HTR-8/SVneo (cell line): ENCODE measurements at regions not wholly inside any gene's neighbourhood (a gene's known extent, or its start where the extent isn't known, plus 50 kb on each side); places are given as distances from the start of the nearest gene placed in this dataset.
A peak's percentile ranks its signal among the peaks of the same experiment; 100 is the strongest.
"Not testable (repeated sequence)": the region's sequence is repeated elsewhere in the genome, so short reads cannot be mapped to it uniquely, and the experiment has no call there.

ENCODE experiments used
- DNase-seq: peaks from one replicate; pipeline ENCODE4 v3.0.0; 2011; ENCODE audit warnings: low spot score, mixed read lengths; ENCODE audit not compliant: insufficient read length
- FAIRE-seq: peaks from 2 replicates; lab custom pipeline; 2011; peaks lifted over from hg19 to GRCh38; lab: Jason Lieb, UNC

DNA sequence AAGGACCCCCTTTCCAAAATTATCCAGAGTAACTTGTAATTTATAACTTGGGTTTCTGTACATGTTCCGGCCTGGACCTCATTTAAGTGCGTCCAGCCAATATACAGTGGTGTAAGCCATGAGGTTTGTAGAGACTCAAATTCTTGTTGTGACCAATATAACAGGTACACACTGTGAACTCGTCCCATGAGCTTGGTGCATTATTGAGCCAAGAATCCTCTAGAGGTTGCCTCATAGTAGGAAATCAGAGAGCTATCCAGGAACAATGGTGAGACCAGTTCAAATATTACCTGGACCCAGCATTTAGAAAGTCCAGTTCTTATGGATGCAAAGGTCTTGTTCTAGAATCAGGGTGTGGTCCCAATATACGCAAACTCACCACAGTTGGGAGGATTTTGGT, 138.2 kb downstream of the NPIPB5 start:
- FAIRE-seq (no peak), DNase-seq (no peak)

DNA sequence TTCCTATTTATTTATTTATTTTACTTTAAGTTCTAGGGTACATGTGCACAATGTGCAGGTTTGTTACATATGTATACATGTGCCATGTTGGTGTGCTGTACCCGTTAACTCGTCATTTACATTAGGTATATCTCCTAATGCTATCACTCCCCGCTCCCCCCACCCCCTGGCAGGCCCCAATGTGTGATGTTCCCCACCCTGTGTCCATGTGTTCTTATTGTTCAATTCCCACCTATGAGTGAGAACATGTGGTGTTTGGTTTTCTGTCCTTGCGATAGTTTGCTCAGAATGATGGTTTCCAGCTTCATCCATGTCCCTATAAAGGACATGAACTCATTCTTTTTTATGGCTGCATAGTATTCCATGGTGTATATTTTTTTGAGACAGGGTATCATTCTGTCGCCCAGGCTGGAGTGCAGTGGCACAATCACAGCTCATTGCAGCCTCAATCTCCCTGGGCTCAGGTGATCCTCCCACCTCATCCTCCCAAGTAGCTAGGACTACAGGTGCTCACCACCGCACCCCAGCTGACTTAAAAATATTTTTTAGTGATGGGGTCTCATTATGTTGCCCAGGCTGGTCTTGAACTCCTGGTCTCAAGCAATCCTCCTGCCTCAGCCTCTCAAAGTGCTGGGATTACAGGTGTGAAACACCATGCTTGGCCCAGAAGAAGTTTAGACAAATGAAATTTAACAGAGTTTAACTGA, 140.6 kb downstream of the NPIPB5 start:
- FAIRE-seq, DNase-seq: not testable (repeated sequence)

DNA sequence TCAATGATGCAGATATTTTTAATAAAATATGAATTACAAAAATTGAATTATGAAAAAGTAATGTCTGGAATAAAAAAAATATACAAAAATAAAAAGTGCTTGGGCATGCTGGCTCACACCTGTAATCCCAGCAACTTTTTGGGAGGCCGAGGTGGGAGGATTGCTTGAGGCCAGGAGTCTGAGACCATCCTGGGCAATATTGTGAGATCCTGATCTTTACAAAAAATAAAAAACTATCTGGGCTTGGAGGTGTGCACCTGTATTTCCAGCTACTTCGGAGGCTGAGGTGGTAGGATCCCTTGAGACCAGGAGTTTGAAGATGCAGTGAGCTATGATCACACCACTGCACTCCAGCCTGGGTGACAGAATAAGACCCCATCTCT, 141.8 kb downstream of the NPIPB5 start:
- FAIRE-seq, result no peak

DNA sequence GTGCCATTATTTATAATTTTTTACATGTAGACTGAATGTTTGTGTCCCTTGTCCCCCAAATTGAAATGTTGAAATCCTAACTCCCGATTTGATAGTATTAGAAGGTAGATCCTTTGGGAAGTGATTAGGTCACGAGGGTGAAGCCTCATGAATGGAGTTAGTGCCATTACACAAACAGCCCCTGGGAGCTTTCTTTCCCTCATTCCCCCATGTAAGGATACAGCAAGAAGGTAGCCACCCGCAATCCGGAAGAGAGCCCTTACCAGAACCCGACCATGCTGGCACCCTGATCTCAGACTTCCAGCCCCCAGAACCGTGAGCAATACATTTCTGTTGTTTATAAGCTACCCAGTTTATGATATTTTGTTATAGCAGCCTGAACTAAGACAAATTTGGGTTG, 143.2 kb downstream of the NPIPB5 start:
- DNase-seq (no peak), FAIRE-seq (no peak)

More for the DNA sequence above, 141.8 kb downstream of the NPIPB5 start:
- DNase-seq, result no peak

DNA sequence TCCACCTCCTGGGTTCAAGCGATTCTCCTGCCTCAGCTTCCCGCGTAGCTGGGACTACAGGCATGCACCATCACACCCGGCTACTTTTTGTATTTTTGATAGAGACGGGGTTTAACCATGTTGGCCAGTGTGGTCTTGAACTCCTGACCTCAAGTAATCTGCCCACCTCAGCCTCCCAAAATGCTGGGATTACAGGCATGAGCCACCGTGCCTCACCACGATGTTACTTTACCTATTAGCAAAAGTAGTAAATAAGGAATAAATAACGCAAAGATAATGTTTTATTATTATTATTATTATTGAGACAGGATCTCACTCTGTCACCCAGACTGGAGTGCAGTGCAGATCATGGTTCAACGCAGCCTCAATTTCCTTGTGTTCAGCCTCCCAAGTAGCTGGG, 145.9 kb downstream of the NPIPB5 start:
- not testable (repeated sequence) for DNase-seq, FAIRE-seq

DNA sequence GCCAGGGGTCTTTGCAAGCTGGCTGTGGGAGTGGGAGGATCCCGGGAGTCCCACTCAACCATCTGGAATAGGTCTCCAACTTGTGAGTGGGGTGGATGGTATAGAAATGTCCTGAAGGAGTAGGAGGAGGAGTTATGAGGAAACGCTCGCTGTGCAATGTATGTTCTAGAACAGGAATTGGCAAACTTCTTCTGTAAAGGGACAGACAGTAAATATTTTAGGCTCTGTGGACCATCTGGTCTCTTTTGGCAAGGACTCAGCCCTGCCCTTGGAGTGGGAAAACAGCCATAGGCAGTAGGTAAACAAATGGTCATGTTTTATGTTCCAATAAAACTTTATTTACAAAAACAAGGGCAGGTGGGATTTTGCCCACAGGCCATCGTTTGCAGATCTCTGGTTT, 149.2 kb downstream of the NPIPB5 start:
- FAIRE-seq (no peak), DNase-seq (no peak)

DNA sequence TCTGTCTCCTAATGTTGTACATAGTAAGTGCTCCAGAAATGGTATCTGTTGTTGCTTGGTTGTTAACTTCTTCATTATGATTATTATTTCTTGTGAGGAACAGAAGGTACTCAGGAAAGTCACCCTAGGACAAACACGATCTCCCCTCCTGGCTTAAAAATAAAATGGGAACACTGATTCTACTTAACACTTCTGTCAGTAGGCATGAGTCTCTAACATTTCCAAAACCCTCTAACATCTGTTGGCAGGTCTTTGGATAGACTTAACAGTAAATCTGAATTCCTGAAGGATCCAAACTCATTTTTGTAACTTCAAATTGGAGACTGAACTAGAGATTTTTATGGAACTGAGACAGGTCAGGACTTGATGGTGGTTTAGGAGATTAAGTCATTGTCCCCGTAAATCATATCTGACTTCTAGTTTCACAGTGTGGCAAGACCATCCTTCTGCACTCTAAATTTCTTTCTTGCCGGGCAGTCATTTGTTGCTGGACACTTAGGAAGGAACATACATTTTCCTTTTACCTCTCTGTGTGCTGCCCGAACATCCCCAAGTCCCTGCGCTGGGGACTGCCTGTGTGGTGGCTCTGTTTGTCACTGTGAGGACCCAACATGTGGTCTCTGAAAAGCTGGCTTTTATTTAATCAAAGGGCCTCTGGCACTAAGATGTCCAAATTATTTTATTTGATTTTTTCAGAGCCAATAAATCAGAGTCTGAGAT, 149.9 kb downstream of the NPIPB5 start:
- no peak for FAIRE-seq
- DNase-seq, result no peak

DNA sequence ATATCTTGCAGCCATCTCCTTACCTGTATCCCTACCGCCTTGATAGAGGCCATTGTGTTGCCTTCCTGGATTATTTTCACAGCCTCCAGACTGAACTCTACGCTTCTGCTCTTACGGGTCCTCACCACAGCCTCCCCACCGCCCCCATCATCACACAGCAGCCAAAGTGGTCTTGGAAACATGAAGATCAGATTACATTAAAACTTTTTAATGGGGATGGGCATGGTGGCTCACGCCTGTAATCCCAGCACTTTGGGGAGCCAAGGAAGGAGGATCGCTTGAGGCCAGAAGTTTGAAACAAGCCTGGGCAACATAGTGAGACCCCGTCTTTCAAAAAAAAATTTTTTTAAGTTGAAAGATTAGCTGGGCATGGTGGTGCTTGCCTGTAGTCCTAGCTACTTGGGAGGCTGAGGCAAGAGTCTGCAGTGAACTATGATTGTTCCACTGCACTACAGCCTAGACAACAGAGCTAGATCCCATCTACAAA, 150.5 kb downstream of the NPIPB5 start:
- FAIRE-seq, result no peak

DNA sequence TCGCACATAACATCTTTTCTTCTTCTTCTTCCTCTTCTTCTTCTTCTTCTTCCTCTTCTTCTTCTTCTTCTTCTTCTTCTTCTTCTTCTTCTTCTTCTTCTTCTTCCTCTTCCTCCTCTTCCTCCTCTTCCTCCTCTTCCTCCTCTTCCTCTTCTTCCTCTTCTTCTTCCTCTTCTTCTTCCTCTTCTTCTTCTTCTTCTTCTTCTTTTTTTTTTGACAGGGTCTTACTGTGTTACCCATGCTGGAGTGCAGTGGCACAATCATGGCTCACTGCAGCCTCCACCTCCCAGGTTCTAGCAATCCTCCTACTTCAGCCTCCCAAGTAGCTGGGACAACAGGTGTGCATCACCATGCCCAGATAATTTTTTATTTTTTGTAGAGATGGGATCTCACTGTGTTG, 151.0 kb upstream of the HS3ST2 start:
- not testable (repeated sequence) for FAIRE-seq, DNase-seq

More for the DNA sequence above, 150.5 kb downstream of the NPIPB5 start:
- DNase-seq, result no peak

DNA sequence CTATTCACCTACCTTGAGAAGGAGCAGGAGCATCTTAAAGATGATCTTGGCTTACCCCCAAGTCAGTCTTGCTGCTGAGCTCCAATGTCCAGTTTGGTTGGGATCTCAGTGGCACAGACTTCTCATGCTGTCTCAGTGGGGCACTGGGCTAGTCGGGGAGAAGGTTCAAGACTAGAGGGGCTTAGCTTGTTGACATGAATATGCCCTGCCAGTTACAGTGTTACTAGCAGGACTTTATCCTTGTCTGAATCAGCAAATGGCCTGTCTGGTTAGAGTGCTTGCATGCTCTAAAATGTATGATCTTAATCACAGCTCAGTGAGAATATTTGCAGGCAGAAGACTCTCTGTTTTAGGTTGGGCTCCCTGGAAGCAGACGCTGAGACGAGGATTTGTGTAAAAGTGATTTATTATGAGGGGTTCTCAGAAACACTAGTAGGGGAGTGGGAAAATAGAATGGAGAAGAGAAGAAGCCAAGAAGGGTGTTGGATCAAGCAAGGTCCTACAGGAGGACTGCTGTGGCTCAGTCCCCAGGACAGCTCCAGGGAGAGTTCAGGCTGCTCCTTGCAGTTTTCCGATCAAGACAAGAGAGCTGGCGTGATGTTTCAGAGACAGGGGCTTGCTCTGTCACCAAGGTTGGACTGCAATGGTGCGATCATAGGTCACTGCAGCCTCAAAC, 150.4 kb upstream of the HS3ST2 start:
- DNase-seq (no peak), FAIRE-seq (no peak)

DNA sequence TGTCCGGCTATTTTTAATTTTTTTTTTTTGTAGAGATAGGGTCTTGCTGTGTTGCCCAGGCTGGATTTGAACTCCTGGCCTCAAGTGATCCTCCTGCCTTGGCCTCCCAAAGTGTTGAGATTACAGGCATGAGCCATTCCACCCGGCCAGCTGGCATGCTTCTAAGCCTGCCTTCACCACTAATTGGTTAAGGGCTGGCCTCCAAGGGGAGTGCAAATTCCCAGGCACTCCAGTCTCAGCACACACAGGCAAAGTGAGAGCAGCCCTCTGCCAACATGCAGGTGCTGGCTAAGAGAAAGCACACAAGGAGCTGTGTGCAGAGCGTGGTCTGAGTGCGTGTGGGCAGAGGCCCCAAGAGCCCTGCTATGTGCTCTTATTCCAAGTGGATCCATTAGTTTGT, 149.8 kb upstream of the HS3ST2 start:
- no peak for DNase-seq
- no peak for FAIRE-seq

DNA sequence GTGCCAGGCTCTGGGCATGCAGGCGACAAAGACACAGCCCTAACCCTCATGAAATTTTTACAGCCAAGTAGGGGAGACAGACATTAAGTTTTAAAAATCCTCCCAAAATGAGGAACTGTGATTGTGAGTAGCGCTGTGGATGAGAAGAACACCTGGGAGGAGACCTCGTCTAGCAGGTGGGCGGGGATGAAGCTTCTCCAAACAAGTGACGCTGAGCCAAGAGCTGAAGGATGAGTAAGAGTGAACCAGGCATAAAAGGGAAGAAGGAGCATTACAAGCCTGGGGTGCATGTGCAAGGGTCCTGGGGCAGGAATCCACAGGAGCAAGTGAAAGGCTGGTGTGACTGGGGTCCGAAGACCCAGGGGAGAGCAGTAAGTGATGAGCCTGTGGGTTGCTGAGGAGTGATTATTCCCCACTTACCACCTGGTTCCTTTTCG, 149.4 kb upstream of the HS3ST2 start:
- DNase-seq (no peak), FAIRE-seq (no peak)

DNA sequence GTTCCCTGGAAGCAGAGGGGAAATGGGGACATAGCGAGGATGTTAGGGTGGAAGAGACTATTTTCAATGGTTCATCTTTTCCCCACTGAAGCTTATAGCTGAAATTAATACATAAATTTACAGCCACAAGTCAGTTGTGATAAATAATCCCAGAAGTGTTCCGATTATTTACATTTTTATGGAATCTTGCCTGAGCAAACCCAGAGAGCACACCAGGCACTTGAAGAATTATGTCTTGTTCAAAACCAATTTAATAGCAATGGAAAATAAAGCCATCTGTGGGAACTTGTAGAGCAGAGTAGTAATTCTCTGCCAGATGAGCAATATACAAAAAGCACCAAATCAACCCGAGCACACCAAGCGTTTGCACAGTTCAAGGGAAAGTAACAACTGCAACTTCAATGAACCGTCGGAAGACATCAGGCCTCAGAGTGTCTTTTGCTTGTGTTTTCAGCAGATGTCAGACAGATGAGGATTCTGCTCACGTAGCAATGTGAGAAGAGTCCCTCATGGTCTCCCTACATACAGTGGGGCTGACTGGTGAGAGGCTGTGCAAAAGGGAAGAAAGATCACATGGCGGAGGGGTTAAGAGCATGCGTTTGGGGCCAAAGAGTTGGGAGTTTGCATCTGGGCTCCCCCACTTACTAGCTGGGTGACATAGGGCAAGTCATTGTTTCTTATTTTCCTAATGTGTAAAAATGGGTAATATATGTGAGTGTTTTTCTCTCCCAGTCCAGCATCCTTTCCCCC, 148.7 kb upstream of the HS3ST2 start:
- FAIRE-seq (no peak), DNase-seq (no peak)

DNA sequence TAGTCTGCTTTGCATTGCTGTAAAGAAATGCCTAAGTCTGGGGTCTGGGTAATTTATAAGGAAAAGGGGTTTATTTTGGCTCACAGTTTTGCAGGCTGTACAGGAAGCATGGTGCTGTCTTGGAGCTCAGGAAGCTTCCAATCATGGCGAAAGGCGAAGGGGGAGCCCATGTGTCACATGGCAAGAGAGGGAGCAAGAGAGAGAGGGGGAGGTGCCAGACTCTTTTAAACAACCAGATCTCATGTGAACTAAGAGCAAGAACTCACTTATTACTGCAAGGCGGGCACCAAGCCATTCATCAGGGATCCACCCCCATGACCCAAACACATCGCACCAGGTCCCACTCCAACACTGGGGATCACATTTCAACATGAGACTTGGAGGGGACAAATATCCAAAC, 148.2 kb upstream of the HS3ST2 start:
- FAIRE-seq (no peak), DNase-seq (no peak)

DNA sequence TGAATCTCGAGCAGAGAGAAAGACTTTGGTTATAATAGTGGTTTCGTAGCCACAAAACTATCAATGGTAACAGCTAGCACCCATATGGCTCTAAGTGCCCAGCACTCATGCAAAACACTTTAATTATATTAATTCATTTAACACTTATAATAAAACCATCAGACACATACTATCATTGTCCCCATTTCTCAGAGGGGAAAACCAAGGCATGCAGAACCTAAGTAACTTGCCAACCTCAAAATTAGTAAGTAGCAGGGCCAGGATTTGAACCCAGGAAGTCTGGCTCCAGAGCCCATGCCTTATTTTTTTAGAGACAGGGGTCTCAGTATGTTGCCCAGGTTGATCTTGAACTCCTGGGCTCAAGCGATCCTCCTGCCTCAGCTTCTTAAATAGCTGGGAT, 145.6 kb upstream of the HS3ST2 start:
- DNase-seq, result no peak
- FAIRE-seq, result no peak

DNA sequence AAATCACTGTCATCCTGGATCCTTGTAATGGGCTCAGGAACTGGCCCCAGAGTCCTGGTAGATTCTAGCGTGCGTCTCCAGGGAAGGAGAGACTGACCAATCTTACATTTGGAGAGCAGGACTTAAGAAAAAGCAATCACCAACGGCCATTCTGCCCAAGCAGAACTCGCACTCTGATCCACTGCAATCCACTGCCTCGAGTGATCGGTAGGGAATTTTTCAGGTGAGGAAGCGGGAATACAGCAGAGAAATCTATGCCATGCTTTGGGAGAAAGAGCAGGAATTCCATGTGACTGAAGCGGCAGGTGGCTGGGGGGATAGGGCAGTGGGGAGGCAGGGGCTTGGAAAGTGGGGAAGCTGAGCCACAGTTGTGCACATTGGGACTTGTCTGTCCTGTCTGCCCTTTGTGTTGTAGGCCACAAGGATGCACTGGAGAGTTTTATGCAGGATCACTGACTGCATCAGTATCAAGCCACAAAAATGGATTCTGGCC, 143.9 kb upstream of the HS3ST2 start:
- FAIRE-seq (no peak), DNase-seq (no peak)

DNA sequence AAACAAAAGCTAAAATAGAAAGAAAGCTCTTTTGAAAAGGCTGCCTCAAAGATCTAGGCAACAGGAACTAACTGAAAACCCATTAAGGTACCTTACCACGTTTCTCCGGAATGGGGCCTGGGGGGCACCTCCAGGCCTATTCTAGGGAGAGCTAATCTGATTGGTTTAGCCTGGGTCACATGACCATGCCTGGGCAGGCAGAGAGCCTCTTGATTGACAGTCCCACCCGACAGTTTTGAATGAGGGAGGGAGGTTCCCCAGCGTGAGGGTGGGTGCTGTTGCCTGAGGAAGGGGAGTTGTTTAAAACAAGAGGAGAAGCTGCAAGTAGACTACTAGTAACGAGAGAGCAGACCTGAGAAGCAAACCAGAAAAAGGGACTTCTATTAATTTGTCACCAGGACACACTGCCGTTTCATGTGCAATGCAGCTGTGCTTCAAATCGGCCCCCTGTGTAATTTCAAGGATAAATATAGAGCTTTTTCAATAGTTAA, 143.4 kb upstream of the HS3ST2 start:
- no peak for FAIRE-seq
- peak; percentile 39 for DNase-seq

DNA sequence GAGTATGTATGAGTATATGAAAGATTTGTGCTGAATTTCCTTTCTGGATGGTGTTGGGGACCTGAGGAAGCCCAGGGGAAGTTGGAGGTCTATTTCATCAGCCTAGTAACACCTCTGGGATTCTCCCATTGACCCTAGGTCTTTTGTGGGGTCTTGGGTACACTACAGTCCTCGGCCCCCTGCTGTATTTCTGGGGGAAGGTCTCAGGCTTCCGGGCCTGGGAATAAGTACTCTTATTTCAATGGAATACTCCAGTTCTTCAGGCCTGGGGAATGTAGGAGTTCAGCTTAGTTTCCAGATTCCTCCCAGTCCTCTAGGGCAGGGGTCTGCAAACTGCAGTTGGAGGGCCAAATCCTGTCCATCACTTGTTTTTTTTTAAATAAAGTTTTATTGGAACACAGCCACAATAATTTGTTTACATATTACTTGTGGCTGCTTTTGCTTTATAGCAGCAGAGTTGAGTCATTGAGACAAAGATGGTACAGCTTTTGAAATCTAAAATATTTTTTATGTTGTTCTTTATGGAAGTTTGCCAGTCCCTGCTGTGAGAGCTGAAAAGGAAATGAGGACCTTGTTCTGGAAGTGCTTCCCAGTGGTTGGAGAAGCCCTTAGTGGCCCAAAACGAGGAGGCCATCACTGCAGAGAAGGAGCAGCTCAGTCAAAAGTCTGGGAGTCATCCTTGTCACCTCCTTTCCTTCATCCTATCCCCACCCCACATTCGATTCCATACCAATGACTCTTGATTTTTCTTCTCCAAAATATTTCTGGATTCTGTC, 142.5 kb upstream of the HS3ST2 start:
- FAIRE-seq, result no peak
- no peak for DNase-seq

DNA sequence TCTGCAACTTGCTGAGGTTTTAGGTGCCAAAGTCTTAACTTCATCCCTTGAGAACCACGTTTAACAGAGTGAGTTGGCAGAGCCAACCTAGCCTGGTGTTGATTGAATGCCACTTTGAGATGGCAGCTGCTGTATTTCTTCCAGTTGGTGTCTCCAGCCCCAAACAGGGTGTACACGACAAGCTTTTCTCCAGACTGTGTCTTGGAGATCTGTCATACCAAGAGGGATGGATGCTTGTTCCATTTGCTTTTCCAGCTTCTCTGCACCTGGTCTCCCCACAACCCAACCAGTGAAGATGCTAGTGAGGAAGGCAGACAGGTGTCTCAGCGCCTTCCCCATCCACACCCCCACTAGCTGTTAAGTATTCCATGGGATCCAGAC, 141.1 kb upstream of the HS3ST2 start:
- FAIRE-seq, result no peak
- no peak for DNase-seq
